Endothelial cell of umbilical vein (primary cell): ENCODE measurements at regions not wholly inside any gene's neighbourhood (a gene's known extent, or its start where the extent isn't known, plus 50 kb on each side); places are given as distances from the start of the nearest gene placed in this dataset.

ENCODE experiments used
- EZH2 ChIP-seq: IDR thresholded peaks from 2 replicates; pipeline ENCODE4 v1.6.1; 2012; ENCODE audit warnings: borderline replicate concordance, low read depth, mild to moderate bottlenecking, moderate library complexity, low read length, inconsistent platforms; ENCODE audit not compliant: severe bottlenecking
- FOS ChIP-seq: IDR thresholded peaks from 2 replicates; pipeline ENCODE4 v1.6.1; 2011; ENCODE audit warnings: mild to moderate bottlenecking, low read length, moderate library complexity, borderline replicate concordance; ENCODE audit not compliant: insufficient read depth
- JUN ChIP-seq: IDR thresholded peaks from 2 replicates; pipeline ENCODE4 v1.6.1; 2011; ENCODE audit warnings: borderline replicate concordance, low read depth; ENCODE audit not compliant: insufficient read length, insufficient read depth
- MYC ChIP-seq: IDR thresholded peaks from one replicate; pipeline ENCODE4 v1.6.1; 2011; ENCODE audit warnings: mild to moderate bottlenecking, low read depth, low read length
- POLR2A ChIP-seq: IDR thresholded peaks from 2 replicates; pipeline ENCODE4 v1.6.1; 2012; ENCODE audit warnings: low read depth, mild to moderate bottlenecking, control low read depth, low read length
- POLR2AphosphoS5 ChIP-seq: IDR thresholded peaks from 2 replicates; pipeline ENCODE4 v1.6.1; 2012; ENCODE audit warnings: low read depth, mild to moderate bottlenecking, control low read depth, low read length, moderate library complexity; ENCODE audit not compliant: insufficient read depth
- TF ChIP-seq, protein P1 (sequence below), 2 donors: IDR thresholded peaks; 1 replicate in 1 of 2; 2 replicates in 1 of 2; pipeline ENCODE4 v1.5.1; 2011; ENCODE audit warnings: low read length in 2 of 2, mild to moderate bottlenecking in 2 of 2, moderate library complexity in 2 of 2, control low read depth in 1 of 2, inconsistent platforms in 1 of 2, low read depth in 1 of 2; ENCODE audit not compliant: insufficient read depth in 1 of 2; ENCODE audit errors: extremely low read depth in 1 of 2

DNA sequence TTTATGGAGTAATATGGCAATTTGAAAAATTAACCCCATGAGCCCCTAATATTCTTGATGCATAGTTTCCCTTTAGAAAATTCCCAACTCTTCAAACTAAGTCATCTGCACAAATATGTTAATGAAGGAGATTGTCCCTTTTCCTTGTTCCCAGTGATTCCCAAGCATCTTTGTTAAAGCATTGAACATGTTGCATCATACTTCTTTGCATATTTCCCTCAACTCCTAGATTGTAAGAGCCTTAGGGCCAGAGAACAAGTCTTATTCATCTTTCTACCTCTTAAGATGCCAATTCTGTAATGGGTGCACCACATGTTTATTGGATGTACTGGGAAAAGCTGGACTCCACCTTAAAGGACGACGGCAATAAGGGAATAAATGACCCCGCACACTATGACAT lies 223.4 kb downstream of the PLK2 start:
- no peak for TF ChIP-seq POLR2AphosphoS5
- TF ChIP-seq, protein P1, sequence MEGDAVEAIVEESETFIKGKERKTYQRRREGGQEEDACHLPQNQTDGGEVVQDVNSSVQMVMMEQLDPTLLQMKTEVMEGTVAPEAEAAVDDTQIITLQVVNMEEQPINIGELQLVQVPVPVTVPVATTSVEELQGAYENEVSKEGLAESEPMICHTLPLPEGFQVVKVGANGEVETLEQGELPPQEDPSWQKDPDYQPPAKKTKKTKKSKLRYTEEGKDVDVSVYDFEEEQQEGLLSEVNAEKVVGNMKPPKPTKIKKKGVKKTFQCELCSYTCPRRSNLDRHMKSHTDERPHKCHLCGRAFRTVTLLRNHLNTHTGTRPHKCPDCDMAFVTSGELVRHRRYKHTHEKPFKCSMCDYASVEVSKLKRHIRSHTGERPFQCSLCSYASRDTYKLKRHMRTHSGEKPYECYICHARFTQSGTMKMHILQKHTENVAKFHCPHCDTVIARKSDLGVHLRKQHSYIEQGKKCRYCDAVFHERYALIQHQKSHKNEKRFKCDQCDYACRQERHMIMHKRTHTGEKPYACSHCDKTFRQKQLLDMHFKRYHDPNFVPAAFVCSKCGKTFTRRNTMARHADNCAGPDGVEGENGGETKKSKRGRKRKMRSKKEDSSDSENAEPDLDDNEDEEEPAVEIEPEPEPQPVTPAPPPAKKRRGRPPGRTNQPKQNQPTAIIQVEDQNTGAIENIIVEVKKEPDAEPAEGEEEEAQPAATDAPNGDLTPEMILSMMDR (IDR thresholded peaks at IDR 0.05; ENCODE audit: extremely low read depth in 1 of 2, insufficient read depth in 1 of 2, low read depth in 1 of 2, low read length in 2 of 2): no peak
- no peak for TF ChIP-seq POLR2A
- TF ChIP-seq EZH2: no peak
- no peak for TF ChIP-seq FOS
- no peak for TF ChIP-seq JUN
- TF ChIP-seq MYC: no peak
